DND-41 (cell line): ENCODE measurements at regions not wholly inside any gene's neighbourhood (a gene's known extent, or its start where the extent isn't known, plus 50 kb on each side); places are given as distances from the start of the nearest gene placed in this dataset.

Experiments used
- ATAC-seq: fragments of 200-7000 bp; cut with Tn5 transposase; 3 replicates; pipeline ENCODE4 v1.9.1; 2021; ENCODE audit warnings: low read depth; ENCODE audit not compliant: insufficient read depth
- DNase-seq: peaks from one replicate; pipeline ENCODE4 v3.0.0-alpha.2; 2020
- H2AFZ ChIP-seq: 2 replicates; pipeline ENCODE4 v1.6.0; 2012; ENCODE audit warnings: low read depth, low read length
- H3K27ac ChIP-seq: 2 replicates; pipeline ENCODE4 v1.5.1; 2012; ENCODE audit warnings: low read length, inconsistent platforms
- H3K27me3 ChIP-seq: fragments of 200-600 bp; sonication (generic); 2 replicates; pipeline ENCODE4 v1.6.0; 2012; ENCODE audit warnings: low read length, mild to moderate bottlenecking, inconsistent platforms; ENCODE audit not compliant: insufficient read depth, poor library complexity
- H3K36me3 ChIP-seq: 2 replicates; pipeline ENCODE4 v1.5.1; 2012; ENCODE audit warnings: low read length, inconsistent platforms; ENCODE audit not compliant: insufficient read depth
- H3K4me1 ChIP-seq: 2 replicates; pipeline ENCODE4 v1.5.1; 2012; ENCODE audit warnings: mild to moderate bottlenecking, low read length; ENCODE audit not compliant: insufficient read depth
- H3K4me2 ChIP-seq: 2 replicates; pipeline ENCODE4 v1.6.0; 2012; ENCODE audit warnings: mild to moderate bottlenecking, moderate library complexity, low read length, inconsistent platforms; ENCODE audit not compliant: insufficient read depth
- H3K4me3 ChIP-seq, 2 experiments: fragments of 200-600 bp in 1 of 2; shearing (Covaris generic) in 1 of 2; 2 replicates each; pipeline ENCODE4 v1.5.1; 2012 to 2016; ENCODE audit warnings: inconsistent platforms in 2 of 2, low read length in 2 of 2, mild to moderate bottlenecking in 2 of 2, low read depth in 1 of 2, moderate library complexity in 1 of 2
- H3K79me2 ChIP-seq: 2 replicates; pipeline ENCODE4 v1.6.0; 2012; ENCODE audit warnings: low read length, inconsistent platforms; ENCODE audit not compliant: insufficient read depth
- H3K9ac ChIP-seq: 2 replicates; pipeline ENCODE4 v1.6.0; 2012; ENCODE audit warnings: low read depth, mild to moderate bottlenecking, inconsistent platforms, low read length, moderate library complexity
- H3K9me3 ChIP-seq: 2 replicates; pipeline ENCODE4 v1.5.1; 2012; ENCODE audit warnings: low read length, moderate library complexity, mild to moderate bottlenecking, inconsistent platforms; ENCODE audit not compliant: insufficient read depth, severe bottlenecking
- H4K20me1 ChIP-seq: 2 replicates; pipeline ENCODE4 v1.6.0; 2012; ENCODE audit warnings: low read length; ENCODE audit not compliant: insufficient read depth
- CTCF ChIP-seq: IDR thresholded peaks from 2 replicates; pipeline ENCODE4 v1.5.1; 2012; ENCODE audit warnings: borderline replicate concordance, low read length, moderate library complexity, mild to moderate bottlenecking; ENCODE audit not compliant: poor library complexity, severe bottlenecking; ENCODE audit errors: extremely low read depth
- EZH2 ChIP-seq: IDR thresholded peaks from 3 replicates; pipeline ENCODE4 v1.6.1; 2012; ENCODE audit warnings: borderline replicate concordance, low read depth, mild to moderate bottlenecking, moderate library complexity, low read length, inconsistent platforms; ENCODE audit not compliant: severe bottlenecking

DNA sequence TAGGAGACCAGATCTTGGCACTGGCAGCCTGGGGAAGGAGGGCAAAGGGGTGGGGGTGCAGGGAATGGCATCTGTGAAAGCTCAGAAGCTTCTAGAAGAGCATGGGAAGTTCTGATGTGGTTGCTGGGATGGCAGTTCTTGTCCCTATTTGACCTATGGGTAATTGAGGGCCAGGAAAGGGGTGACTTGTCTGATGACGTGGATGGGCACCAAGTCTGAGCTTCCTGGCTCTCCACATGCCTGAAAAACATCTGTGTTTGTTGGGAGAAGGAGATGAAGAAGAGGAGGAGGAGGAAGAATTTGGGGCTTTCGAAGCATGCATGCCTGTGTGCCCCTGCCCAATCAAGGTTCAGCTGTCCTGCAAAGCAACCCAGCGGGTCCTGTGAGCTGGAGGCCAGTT lies 158.8 kb downstream of the SMAD6 start:
- Histone ChIP-seq H4K20me1 (no peaks in the 10 kb centered on the region), H3K9ac (no peak overlapping the region), H3K4me2 (no peak overlapping the region), H3K27me3 (no peaks in the 10 kb centered on the region), H3K4me3 (no peak overlapping the region), H2AFZ (no peak overlapping the region), H3K79me2 (no peaks in the 10 kb centered on the region), H3K36me3 (no peaks in the 10 kb centered on the region), H3K27ac (no peak overlapping the region), H3K4me1 (no peaks in the 10 kb centered on the region), H3K9me3 (no peaks in the 10 kb centered on the region)
- DNase-seq (no peak), ATAC-seq (no peak)
- TF ChIP-seq CTCF, result no peak
- TF ChIP-seq EZH2, result no peak

DNA sequence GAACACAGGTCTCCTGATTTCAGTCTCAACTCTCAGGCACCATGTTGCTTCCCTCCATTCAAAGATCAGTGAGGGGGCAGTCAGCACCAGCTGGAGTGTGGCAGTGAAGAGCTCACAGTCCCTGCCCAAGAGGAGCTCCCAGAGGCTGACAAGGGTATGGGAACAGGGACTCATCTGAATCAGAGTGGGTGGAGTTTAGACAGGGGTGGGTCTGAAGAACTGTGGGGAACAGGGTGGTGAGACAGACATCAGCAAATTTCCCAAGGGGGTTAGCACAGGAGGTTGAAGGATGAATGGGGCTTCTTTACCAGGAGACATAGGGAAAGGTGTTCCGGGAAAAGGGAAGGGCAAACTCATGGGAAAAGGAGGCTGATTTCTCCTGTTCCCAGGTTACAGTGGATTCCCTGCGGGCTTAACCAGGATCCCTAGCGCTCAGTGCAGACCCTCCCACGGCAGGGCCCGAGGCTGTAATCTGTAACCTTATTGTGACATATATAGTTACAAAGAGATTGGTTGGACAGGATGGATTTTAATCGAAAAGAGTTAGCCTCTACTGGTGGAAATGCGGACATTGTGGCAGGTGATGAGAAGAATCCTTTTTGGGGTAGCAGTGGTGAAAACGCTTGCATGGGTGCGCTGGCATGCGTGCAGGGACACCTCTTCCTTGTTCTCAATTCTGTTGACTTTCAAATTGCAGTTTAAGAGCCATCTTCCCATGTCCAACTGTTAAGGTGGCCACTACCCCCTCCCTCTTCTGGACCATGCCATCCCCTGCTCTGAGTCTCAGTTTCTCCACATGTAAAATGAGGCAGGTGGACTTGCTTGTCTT lies 160.3 kb downstream of the SMAD6 start:
- no peaks in the 10 kb centered on the region for H3K9me3 ChIP-seq
- DNase-seq (no peak), ATAC-seq (no peak)
- no peaks in the 10 kb centered on the region for H4K20me1 ChIP-seq
- TF ChIP-seq EZH2 (no peak), CTCF (no peak)
- no peaks in the 10 kb centered on the region for H3K79me2 ChIP-seq
- H3K4me1 ChIP-seq, result no peaks in the 10 kb centered on the region
- H3K9ac ChIP-seq, result no peak overlapping the region
- no peak overlapping the region for H3K4me3 ChIP-seq
- H3K27ac ChIP-seq, result no peak overlapping the region
- H3K4me2 ChIP-seq, result no peak overlapping the region
- no peaks in the 10 kb centered on the region for H3K27me3 ChIP-seq
- no peak overlapping the region for H2AFZ ChIP-seq
- no peaks in the 10 kb centered on the region for H3K36me3 ChIP-seq

GRCh38 chr15:66862940-66863335 lies 160.9 kb downstream of the SMAD6 start:
- Histone ChIP-seq H3K27ac (no peak overlapping the region), H3K4me1 (no peaks in the 10 kb centered on the region), H3K79me2 (no peaks in the 10 kb centered on the region), H3K27me3 (no peaks in the 10 kb centered on the region), H3K36me3 (no peaks in the 10 kb centered on the region), H3K9me3 (no peaks in the 10 kb centered on the region), H2AFZ (no peak overlapping the region), H3K4me2 (no peak overlapping the region), H3K4me3 (no peak overlapping the region), H3K9ac (no peak overlapping the region), H4K20me1 (no peaks in the 10 kb centered on the region)
- DNase-seq (peak; percentile 74), ATAC-seq (peak; percentile 95)
- TF ChIP-seq CTCF (peak; percentile 94), EZH2 (no peak)
